NCI-H526 (cell line): ENCODE measurements at regions not wholly inside any gene's neighbourhood (a gene's known extent, or its start where the extent isn't known, plus 50 kb on each side); places are given as distances from the start of the nearest gene placed in this dataset.
"Not testable (repeated sequence)": the region's sequence is repeated elsewhere in the genome, so short reads cannot be mapped to it uniquely, and the experiment has no call there.

Experiments
- DNase-seq, 2 experiments: peaks; one replicate each; lab custom pipeline; 2025; lab: John Stamatoyannopoulos, UW

GRCh38 chr9:81073821-81074220 lies 615.5 kb downstream of the TLE1 start:
- DNase-seq = no peak

GRCh38 chr9:81072758-81073157 lies 616.6 kb downstream of the TLE1 start:
- no peak for DNase-seq

DNA sequence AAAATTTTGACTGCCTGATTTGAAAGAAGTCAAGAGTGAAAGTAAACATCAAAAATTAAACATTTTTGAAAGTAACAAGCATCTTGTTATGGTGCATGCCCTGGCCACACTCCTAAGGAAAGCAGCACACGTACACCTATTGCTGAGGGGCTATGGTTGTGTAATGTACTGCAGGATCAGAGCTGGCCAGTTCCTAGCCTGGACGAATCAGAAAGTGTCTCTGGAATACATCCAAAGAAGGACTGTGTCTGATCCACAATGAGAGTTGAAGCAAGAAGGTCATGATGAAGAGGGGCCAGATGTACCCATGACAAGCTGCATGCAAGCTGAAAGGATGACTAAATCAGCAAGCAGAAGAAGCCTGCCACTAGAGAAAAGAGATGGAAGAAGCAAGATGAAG lies 618.2 kb downstream of the TLE1 start:
- DNase-seq = no peak

DNA sequence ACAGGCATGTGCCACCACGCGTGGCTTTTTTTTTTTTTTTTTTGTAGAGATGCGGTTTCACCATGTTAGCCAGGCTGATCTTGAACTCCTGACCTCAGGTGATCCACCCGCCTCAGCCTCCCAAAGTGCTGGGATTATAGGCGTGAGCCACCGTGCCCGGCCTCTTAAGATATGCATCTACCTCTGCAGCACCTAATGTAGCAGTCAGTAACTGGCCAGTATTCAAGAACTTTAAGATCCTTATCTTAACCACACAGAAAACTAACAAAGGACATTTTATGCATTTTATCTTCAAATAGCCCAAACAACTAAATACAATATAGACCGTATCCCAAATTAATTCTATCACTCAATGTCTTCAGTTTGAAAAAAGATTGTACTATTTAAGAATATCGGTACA lies 618.7 kb downstream of the TLE1 start:
- DNase-seq = no peak

DNA sequence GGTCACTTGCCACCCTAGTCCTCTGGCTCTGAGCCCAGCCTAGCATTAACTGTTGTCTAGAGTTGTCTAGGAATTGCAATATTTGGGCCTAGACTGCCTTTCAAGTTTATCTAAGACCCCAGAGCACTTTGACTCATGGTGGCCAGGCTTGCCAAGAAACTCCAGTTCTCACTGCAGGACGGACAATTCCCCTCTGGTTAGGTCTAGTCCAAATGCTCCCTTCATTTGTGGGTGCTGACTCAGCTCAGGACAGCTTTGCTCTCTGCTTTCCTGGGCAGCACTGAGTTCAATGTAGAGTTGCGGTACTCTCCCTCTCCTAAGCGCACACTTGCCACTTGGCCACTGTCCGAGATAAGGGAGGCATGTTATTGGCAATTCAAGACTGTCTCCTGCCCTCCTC lies 619.4 kb downstream of the TLE1 start:
- DNase-seq = no peak

- DNase-seq = no peak
Measured at GRCh38 chr9:81069038-81069795, 620.1 kb downstream of the TLE1 start.

DNA sequence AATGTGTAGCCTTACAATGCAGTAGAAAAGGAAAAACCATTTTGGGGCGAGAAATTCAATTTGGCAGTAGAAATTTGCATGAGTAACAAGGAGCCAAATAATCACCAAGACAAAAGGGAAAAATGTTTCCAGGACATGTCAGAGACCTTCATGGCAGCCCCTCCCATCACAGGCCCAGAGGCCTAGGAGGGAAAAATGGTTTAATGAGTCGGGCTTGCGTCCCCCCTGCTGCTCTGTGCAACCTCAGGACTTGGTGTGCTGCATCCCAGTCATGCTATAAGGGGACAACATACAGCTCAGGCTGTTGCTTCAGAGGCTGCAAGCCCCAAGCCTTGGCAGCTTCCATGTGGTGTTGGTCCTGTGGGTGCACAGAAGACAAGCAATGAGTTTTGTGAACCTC lies 626.4 kb downstream of the TLE1 start:
- not testable (repeated sequence) for DNase-seq

DNA sequence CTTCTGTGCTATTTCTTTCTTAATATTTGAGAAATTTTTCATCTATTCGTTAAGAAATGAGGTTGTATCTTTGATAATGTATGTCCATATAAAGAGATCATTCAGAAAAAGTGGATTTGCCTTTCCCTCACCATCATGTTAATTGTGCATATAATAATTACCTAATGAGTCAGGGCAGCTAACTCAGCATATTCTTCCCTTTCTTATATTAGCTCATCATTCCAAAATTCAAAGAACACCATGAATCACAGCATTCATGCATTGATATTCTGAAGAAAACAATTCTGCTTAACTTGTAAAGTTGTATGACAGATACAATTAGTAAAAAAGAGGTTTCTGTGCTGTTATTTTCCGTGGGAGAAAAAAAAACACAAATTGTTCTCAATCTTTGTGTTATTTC lies 630.6 kb downstream of the TLE1 start:
- DNase-seq = no peak

DNA sequence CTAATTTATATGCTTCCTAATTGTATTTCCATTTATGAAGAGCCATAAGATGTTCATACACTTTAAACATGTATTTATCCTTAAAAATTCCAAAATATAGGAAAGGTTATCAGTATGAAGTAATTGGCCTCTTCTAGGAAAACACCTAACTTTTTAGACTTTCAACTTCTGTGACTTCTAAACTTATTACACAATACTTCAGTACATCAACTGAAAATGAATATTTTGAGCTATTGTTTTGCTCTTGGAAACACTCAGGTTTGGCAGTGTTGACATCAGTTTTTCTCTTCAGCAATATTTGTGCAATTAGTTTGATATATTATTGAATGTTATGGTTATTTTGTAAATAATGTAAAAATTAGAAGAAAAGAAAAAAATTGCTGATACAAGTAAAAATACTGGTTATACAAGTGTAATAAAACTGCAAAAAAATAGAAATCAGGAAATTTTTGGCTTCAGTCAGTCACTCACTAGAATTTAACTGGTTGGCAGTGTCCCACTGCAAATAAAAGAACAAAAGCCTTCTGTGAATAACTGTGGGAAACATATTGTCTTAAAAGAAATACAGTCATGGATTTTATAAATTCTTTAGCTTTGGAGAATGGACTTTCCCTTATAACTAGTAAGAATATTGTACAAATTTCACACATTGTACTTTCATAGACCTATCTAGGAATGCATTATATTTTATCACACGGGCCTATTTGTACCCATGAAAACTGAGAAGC lies 635.9 kb downstream of the TLE1 start:
- no peak for DNase-seq

DNA sequence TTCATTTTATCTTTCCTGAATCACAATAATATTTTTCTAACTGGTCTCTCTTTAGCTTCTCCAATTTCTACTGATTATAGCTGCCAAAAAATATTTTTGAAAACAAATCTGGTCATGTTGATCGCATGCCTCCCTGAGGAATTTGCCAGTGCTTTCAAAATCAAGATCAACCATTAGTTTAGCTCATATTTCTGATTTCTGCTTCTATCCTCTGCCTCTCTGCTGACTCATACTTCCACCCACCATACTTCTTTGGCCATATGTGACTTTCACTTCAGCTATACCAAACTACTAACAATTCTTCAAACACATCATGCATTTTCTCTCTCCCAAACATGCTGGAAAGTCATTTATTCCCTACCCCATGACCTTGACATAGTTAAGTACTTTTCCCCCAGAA lies 636.5 kb downstream of the TLE1 start:
- DNase-seq = no peak

- DNase-seq = no peak
Measured at GRCh38 chr9:81047280-81047679, 642.1 kb downstream of the TLE1 start.

DNA sequence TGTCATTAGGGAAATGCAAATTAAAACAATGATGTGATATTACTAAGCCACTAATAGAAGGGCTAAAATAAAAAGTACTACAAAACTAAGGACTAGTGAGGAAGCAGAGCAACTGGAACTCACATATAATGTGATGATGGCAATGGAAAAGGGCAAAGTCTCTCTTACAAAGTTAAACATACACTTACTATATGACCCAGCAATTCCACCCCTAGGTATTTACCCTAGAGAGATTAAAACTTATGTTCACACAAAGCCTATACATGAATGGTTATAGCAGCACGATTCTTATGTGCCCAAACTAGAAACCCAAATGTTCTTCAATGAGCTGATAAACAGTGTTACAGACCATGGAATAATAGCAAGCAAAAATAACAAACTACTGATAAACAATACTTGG lies 643.7 kb downstream of the TLE1 start:
- no peak for DNase-seq

DNA sequence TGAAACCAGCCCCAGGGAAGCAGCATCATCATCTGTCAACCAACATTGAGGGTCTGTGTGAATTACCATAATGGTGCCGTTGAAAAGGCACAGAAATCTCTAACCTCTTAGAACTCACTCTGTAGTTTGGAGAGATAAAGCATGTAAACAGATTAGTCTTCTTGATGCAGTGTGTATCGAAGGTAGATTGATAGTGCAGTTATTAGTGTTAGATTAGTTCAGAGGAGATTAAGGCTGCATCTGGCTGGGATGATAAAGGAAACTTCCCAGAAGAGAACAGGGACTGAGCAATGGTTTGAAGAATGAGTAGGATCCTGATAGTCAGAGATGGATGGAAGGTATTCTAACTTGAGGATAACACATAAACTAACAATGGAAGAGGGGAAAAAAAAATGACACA lies 651.5 kb downstream of the TLE1 start:
- DNase-seq = no peak

DNA sequence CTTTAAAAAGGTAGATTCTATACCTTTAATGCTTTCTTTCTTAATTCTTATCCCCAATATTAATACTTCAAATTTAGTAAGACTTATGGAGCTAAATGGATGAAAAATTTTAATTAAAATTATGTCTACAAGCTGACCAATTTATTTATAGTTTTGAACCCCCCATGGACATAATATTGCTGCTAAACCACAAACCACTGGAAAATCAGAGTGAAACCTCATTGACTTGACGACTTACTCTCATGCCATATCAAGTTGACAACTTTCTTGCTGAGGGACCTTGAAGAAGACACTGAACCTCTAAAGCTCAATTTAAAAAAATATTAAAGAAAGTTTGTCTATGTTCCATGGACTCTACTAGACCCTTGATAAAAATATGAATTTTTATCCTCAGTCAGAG lies 653.7 kb downstream of the TLE1 start:
- DNase-seq = no peak

DNA sequence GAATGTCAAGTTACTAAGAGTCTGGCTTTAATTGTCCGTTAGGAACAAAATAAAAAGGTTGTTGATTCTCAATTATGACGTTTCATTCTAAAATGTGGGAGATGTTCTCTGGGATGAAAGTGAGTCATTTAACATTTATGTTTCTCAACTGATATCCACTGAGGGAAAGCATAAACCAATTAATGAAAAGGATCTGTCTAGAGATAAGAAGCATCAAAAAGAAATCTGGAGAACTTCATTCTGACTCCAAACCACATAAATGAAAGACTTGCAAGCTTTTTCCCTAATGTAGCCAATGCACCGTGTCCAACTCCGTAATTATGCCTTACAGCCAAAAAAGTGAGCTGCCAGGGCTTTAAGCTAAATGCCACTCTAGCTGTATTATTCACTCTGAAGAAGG lies 654.2 kb downstream of the TLE1 start:
- no peak for DNase-seq

DNA sequence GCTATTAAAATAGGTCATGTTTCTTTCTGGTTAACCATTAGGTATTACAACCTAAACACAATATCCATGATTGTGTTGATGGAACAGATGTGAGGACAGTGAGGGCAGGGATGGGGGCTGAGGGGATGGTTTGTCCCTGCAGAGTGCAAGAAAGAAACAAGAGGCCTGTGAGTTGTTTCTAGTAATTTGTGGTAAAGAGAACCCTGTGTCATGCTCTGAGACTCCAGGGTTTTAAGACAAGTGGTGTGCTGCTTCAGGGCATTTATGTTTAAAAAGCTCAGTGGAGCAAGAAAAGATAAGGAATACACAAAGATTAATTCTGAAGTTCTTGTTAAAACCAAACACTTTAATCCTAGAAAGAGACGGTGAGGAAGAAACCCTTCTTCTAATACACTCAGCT lies 656.5 kb downstream of the TLE1 start:
- DNase-seq = no peak

DNA sequence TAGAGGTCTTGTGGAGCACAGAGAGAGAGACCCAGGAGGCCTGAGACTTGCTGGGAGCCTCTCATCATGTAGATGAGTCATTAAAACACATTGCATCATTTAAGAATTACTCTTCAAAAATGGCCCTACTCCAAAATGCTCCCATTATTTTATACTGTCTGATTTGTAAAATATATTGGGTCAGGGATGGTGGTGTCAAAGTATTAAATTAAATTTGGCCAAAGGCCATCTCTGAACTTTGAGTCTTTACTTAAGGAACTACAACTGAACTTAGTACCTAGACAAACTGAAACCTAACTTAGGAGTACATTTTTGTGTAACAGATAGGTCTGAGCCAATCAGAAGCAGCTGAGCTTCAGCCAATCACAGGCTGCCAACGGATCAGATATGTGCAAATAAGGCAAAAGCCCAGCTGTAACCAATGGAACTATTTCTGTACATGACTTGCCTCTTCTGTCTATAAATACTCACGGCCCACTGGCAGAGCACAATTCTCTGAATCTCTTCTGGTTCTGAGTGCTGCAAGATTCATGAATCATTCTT lies 657.2 kb downstream of the TLE1 start:
- no peak for DNase-seq

- DNase-seq = no peak
Measured at GRCh38 chr9:81031422-81032029, 657.8 kb downstream of the TLE1 start.

DNA sequence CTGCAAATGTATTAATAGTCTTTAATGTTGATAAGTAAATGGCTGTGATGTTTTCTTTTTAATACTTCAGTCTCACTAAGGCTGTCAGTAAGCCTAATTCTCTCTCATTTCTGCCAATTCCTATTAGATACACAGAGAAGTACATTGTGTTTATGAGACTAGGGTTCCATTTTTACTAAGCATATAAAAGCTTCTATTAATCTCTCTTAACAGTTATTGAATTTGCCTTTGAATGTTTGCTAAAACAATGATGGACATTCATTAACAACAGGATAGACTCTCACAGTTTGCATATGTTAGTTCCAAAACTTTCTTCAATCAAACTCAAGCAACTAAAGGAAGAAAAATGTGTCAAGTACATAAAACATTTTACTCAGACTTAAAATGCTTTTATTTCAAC lies 659.3 kb downstream of the TLE1 start:
- DNase-seq = peak in 1 of 2 experiments; percentile 6

DNA sequence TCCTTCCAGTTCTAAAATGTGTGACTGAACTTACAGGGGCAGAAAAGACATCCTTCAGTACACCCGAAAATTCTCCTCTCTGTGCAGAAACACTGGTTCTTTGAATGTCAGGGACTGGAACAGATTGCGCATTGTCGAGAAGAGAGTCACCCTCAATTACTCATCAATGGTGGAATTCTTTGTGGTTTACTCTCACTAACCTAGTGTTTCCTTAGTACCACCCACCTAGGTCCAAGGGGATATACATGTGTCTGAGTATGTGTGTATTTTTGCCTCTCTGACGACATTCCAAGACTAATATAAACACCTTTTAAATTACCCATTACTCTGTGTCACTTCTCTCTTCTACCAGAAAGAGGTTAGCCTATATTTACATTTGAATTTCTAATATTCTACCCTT lies 660.8 kb downstream of the TLE1 start:
- no peak for DNase-seq

- no peak for DNase-seq
Measured at GRCh38 chr9:81022177-81022576, 667.2 kb downstream of the TLE1 start.

DNA sequence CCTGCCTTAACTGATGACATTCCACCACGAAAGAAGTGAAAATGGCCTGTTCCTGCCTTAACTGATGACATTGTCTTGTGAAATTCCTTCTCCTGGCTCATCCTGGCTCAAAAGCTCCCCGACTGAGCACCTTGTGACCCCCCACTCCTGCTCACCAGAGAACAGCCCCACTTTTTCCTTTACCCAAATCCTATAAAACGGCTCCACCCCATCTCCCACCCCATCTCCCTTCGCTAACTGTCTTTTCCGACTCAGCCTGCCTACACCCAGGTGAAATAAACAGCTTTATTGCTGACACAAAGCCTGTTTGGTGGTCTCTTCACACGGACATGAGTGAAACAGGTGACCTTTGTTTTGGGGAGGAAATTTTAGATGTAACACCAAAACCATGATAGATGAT lies 674.4 kb downstream of the TLE1 start:
- DNase-seq = not testable (repeated sequence)

GRCh38 chr9:81013191-81013590 lies 676.2 kb downstream of the TLE1 start:
- not testable (repeated sequence) for DNase-seq
